EH (cell line): ENCODE measurements at regions not wholly inside any gene's neighbourhood (a gene's known extent, or its start where the extent isn't known, plus 50 kb on each side); places are given as distances from the start of the nearest gene placed in this dataset.
A peak's percentile ranks its signal among the peaks of the same experiment; 100 is the strongest.
"Not testable (repeated sequence)": the region's sequence is repeated elsewhere in the genome, so short reads cannot be mapped to it uniquely, and the experiment has no call there.

Source experiments
- DNase-seq: peaks from one replicate; pipeline ENCODE4 v3.0.0-alpha.2; 2015; ENCODE audit warnings: low read depth

GRCh38 chr3:34646911-34647460 lies 848.6 kb downstream of the PDCD6IP start:
- peak; percentile 0 for DNase-seq

- DNase-seq, result no peak
Measured at GRCh38 chr3:34650131-34650530, 851.7 kb downstream of the PDCD6IP start.

- no peak for DNase-seq
Measured at GRCh38 chr3:34668915-34669314, 870.5 kb downstream of the PDCD6IP start.

- no peak for DNase-seq
Measured at GRCh38 chr3:34669490-34669889, 871.1 kb downstream of the PDCD6IP start.

GRCh38 chr3:34675383-34676120 lies 877.1 kb downstream of the PDCD6IP start:
- peak; percentile 31 for DNase-seq

GRCh38 chr3:34676436-34676835 lies 878.0 kb downstream of the PDCD6IP start:
- peak; percentile 46 for DNase-seq

GRCh38 chr3:34678575-34678974 lies 880.1 kb downstream of the PDCD6IP start:
- DNase-seq, result no peak

- not testable (repeated sequence) for DNase-seq
Measured at GRCh38 chr3:34679055-34679454, 880.6 kb downstream of the PDCD6IP start.

- DNase-seq, result peak; percentile 60
Measured at GRCh38 chr3:34683851-34684250, 885.4 kb downstream of the PDCD6IP start.

GRCh38 chr3:34686541-34686940 lies 888.1 kb downstream of the PDCD6IP start:
- DNase-seq, result no peak

- no peak for DNase-seq
Measured at GRCh38 chr3:34687671-34688070, 889.2 kb downstream of the PDCD6IP start.

GRCh38 chr3:34696831-34697230 lies 898.4 kb downstream of the PDCD6IP start:
- peak; percentile 56 for DNase-seq

- no peak for DNase-seq
Measured at GRCh38 chr3:34703053-34703452, 904.6 kb downstream of the PDCD6IP start.

- peak; percentile 6 for DNase-seq
Measured at GRCh38 chr3:34724916-34725499, 914.3 kb upstream of the ARPP21 start.

GRCh38 chr3:34725774-34726173 lies 913.6 kb upstream of the ARPP21 start:
- DNase-seq, result peak; percentile 69

- DNase-seq, result peak; percentile 4
Measured at GRCh38 chr3:34727700-34728099, 911.6 kb upstream of the ARPP21 start.

GRCh38 chr3:34742151-34742550 lies 897.2 kb upstream of the ARPP21 start:
- DNase-seq, result no peak

- no peak for DNase-seq
Measured at GRCh38 chr3:34758630-34759261, 880.6 kb upstream of the ARPP21 start.

GRCh38 chr3:34777386-34777785 lies 861.9 kb upstream of the ARPP21 start:
- no peak for DNase-seq

- no peak for DNase-seq
Measured at GRCh38 chr3:34779092-34779491, 860.2 kb upstream of the ARPP21 start.

GRCh38 chr3:34780294-34780693 lies 859.0 kb upstream of the ARPP21 start:
- DNase-seq, result no peak

GRCh38 chr3:34780973-34781372 lies 858.4 kb upstream of the ARPP21 start:
- peak; percentile 13 for DNase-seq

- peak; percentile 7 for DNase-seq
Measured at GRCh38 chr3:34782871-34783270, 856.5 kb upstream of the ARPP21 start.
